ENCODE measurements at regions not wholly inside any gene's neighbourhood (a gene's known extent, or its start where the extent isn't known, plus 50 kb on each side); places are given as distances from the start of the nearest gene placed in this dataset.

DNA sequence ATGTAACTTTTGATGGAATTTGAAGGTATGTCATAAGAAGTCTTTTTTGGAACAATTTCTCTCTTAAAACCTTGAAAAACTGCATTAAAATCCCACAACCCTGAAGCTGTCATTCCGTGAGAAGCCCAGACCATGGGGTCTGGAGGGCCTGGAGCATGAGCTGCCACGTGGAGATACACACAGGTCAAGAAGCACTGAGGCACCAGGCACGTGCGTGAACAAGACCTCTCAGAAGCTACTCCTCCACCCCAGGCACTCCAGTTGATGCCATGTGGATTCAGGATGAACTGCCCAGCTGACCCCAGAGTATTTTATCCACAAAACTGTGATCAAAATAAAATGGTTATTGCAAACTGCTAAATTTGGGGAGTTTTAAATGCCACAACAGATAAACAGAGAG lies 227.5 kb upstream of the BRINP1 start:
- DNase-seq = no peak

DNA sequence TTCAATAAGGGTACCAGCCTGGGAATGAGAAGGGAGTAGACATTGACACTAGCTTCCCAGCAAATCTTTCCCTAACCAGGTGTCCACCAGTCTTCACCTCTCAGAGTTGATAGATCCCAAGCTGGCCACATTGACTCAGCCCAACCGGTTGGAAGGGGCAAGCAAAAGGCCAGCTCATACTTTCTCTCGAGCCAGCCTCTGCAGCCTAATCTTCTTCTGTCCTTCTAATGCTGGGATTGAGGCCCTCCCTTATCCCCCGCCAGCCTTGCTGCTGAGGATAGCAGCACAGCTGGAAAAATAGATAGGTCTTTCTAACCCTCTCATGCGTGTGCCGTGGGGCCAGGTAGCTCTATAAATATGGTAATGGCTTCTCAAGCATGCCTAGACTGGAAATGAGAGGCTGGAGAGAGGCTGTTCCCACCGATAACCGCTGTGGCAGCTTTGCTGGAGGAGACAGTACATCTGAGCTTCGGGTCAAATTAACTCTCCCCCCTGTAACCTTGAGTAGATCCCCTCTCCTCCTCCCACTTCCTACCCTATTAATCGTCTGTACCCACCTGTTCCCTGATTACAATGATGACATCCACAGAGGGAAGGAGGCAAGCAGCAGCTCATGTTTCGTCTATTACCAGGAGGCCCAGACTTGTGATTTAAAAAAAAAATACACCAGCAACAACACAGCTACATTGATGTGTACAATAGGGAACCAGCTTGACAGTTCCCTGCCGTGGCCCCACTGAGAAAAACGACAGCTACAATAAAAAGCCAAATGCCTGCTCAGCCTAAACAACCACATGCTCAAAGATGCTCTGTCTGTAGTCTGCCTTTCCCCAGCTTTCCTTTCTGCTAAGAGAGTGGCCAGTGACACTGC lies 219.9 kb upstream of the BRINP1 start:
- no peak for DNase-seq

- no peak for DNase-seq
Observed at GRCh38 chr9:119577881-119578280, 208.6 kb upstream of the BRINP1 start.

DNA sequence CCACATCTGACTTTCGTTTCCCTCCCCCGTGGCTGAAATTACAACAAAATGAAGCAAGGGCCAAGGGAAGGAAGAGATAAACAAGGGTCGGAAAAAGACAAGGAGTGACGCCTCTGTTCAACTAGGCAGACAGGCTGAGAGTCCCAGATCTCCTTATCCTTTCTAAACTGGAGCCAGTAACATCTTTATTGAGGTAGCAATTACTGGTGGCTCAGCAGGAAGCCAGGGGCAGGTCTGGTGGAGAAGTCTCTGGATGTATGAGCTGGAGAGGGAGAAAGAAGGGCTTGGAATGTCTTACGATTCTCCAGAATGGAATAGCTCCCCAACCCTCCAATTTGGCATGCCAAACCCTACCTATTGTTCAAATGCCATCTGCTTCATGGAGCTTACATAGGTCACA lies 190.8 kb upstream of the BRINP1 start:
- DNase-seq = no peak

GRCh38 chr9:119559056-119559455 lies 189.8 kb upstream of the BRINP1 start:
- no peak for DNase-seq

GRCh38 chr9:119556129-119556875 lies 187.1 kb upstream of the BRINP1 start:
- peak; percentile 47 to 53 for DNase-seq

- no peak for DNase-seq
Observed at GRCh38 chr9:119544492-119544891, 175.3 kb upstream of the BRINP1 start.

GRCh38 chr9:119537138-119537537 lies 167.9 kb upstream of the BRINP1 start:
- no peak for DNase-seq

DNA sequence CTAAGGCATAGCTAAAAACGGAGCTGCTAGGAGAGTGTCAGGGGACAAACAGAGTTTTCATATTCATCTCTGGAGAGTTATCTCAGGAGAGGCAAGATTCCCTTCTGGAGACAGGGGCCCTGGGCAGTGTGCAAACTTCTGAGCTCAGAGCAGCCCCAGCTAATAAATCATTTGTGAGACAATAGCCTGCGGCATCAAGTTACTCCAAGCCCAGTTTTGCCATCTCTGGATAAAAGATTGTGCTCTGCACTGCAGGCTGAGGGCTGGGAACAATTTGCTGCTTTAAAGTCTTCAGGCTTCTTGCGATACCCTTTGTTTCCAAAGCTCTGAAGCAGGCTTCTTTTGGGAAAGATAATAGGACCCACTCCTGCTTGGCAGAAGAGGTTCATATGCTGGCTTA lies 164.3 kb upstream of the BRINP1 start:
- DNase-seq = no peak

DNA sequence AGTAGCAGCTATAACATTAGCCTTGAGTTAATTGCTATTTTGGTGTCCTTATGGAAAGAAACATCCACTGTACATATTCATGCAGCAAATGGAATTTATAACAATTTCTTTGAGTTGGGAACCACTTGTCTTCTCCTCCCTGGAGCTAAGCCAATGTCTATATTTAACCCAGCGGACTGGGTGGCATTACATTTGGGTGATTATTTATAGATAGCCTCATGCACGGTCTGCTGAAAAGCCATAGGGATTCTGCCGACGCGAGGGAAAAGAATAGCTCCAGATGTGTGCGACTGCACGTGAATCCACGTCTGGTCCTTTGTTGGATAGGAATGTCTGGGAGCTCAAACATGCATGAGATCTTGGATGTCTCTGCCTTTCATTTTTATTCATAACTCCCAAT lies 157.5 kb upstream of the BRINP1 start:
- no peak for DNase-seq

- DNase-seq = no peak
Observed at GRCh38 chr9:119523508-119523907, 154.3 kb upstream of the BRINP1 start.

DNA sequence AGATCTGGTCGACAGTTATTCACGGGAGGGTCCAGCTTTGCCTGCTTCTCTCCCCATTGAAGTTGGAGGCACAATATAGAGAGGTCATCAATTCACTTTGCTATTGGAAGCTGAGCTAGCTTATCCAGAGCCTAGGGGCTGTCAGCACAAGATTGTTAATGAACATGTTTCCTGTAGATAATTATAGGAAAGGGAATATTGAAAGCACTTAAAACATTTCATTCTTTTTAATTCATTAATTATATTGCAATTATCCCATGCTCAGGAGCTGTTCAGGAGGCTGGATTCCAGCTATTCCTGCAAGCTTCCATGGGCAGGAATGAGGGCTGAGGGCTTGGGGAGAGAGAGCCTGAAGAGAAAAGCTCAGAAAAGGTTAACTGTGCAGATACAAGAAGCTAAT lies 153.1 kb upstream of the BRINP1 start:
- no peak for DNase-seq

GRCh38 chr9:119509291-119509905 lies 140.2 kb upstream of the BRINP1 start:
- no peak for DNase-seq

- DNase-seq = no peak
Observed at GRCh38 chr9:119501374-119501773, 132.1 kb upstream of the BRINP1 start.

GRCh38 chr9:119500072-119500771 lies 131.0 kb upstream of the BRINP1 start:
- no peak for DNase-seq

DNA sequence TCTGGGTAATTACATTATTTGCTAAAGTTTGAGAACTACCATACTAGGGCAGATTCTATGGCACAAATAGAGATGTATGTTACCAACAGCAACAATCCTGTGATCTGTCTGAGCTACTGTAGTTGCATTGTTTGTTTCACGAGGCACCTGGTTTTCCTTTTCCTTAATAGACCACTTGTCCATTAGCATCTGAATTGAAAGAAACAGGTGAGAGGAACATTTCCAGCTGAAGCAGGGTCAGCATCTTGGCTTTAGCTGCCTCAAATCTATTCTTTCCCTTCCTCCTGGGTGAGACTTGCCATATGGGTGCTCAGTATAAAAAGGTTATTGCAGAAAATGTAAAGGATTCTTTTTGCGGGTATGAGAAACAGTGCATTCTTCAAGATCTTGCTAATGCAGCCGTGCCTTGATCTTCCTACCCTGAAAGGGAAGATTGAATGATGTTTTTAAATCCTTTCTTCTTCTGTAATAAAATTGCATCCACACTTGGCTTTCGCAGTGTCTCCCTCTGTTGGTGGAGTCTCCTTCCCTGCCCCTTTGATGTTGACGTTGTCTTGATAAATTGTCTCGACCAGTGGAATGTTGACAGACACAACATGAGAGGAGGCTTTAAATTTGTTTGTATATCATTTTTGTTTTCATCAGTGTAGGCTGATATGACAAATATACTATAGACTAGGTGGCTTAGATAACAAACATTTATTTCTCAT lies 118.0 kb upstream of the BRINP1 start:
- no peak for DNase-seq

DNA sequence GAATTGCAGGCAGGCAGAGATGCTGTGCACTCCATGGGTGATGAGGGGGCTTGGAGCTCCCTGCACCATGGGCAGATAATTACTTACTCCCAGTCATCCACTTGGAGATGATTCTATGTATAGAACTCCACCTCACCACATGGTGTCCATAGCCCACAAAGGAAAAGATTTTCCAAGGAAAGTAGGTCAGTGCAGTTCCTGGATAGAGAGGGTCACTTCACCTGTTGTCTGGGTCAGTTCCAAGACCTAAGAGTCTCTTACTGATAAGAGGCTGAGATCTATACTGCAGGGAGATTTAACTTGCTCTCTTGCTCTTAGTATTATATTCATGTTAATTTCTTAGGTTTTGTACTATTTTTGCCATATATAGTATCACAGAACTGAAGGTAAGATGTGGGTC lies 113.9 kb upstream of the BRINP1 start:
- no peak for DNase-seq

GRCh38 chr9:119477197-119477596 lies 108.0 kb upstream of the BRINP1 start:
- DNase-seq = no peak

DNA sequence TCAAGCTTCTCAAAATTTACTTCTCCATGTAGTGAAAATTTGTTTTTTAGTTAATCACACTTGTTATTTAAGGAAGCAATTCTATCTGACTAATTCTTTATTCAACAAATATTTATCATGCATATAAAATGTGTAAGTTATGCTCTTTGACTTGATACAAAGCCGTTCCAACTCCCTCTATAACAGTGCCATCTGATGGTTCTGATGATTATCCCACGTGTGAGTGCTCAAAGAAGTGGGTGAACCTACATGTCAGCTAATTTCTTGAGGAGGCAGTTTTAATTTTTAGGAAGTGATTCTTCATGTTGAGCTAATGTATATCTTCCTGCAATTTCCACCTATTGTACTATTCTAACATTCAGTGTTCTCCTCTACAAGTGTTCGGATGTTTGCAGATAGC lies 88.8 kb upstream of the BRINP1 start:
- DNase-seq = no peak

- DNase-seq = no peak
Observed at GRCh38 chr9:119453980-119454379, 84.7 kb upstream of the BRINP1 start.

- DNase-seq = no peak
Observed at GRCh38 chr9:119453490-119453911, 84.3 kb upstream of the BRINP1 start.

GRCh38 chr9:119451426-119451825 lies 82.2 kb upstream of the BRINP1 start:
- no peak for DNase-seq

- no peak for DNase-seq
Observed at GRCh38 chr9:119443179-119443578, 73.9 kb upstream of the BRINP1 start.

Measured in Kasumi-1 (cell line).